ENCODE measurements at regions not wholly inside any gene's neighbourhood (a gene's known extent, or its start where the extent isn't known, plus 50 kb on each side); places are given as distances from the start of the nearest gene placed in this dataset.

DNA sequence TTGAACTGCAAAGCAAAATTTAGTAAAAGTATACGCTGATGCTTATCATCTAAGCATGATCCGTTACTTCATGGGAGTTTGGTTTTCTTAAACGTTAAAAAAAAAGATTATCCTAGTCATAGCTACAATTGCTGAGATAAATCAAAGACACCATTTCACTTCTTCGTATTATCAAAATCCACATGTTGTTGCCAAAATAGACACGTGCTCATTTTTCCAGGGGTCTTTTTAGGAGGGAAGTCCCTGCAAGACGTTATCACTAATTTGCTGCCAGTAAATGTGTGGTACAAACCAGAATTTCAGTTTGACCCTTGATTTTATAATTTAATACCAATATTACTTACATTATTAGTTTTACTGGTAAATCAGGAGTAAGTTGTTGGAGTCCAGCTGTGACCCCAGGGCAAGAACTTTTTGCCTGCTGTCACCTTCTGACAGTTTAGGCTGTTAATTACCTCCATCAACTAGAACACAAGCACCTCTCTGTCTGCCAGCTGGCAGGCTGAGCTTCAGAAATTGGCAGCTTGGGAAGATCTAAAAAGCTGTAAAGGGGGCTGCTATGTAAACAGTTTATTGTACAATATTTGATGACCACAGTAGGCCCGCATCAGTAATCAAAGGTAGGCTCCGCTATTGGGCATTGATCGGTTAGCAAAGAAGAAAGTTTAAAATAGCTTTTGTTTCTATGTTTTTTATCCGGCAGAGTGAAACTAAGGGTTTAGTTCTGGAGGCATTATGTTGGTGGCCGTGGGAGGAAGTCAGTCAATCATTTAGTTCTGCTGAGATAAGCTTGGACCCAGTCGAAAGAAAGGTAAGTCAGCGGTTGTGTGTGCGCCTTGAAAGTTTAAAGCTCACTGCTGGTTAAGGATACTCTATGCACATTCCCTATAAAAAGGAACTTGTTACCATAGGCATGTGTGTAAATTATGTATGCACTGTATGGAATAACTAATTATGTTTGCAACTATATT lies 196.4 kb downstream of the FBXO8 start:
- H3K9me3 ChIP-seq (ENCODE audit: control insufficient read depth, insufficient read depth, low read length), result no peaks in the 10 kb centered on the region
- no peaks in the 10 kb centered on the region for H3K36me3 ChIP-seq (ENCODE audit: control insufficient read depth, insufficient read depth, low read length)
- no peaks in the 10 kb centered on the region for H3K27me3 ChIP-seq (ENCODE audit: control insufficient read depth, insufficient read depth, low read length)
- no peak overlapping the region for H3K4me3 ChIP-seq (ENCODE audit: low read depth, low read length)
- no peak overlapping the region for H3K27ac ChIP-seq (ENCODE audit: low read depth, low read length)
- H3K4me1 ChIP-seq (ENCODE audit: control insufficient read depth, insufficient read depth, low read length), result no peaks in the 10 kb centered on the region
- 30% methylated on average over 5 of the region's 14 CpGs for WGBS (ENCODE audit: insufficient coverage)
- DNase-seq (ENCODE audit: low read depth in 4 of 6, low spot score in 6 of 6), result peak in 4 of 6 donors; percentile 5 to 70 (median 36)

DNA sequence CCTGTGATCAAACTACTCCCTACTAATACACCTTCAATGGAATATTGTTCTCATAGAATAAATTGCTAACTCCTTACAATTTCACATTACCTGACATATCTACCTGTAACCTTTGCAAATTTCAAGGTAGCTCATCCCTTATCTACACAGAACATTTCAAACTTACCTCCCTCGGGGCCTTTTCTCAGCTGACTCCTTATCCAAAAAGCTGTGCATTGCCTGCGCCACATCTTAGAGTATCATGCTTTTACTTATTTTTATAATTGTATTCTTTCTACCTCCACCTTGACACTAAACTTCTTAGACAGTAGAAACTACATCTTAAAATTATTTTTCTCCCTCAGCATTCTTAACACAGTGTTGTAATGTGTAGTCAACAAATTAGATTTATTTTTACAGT lies 198.5 kb downstream of the FBXO8 start:
- DNase-seq (ENCODE audit: low read depth in 4 of 6, low spot score in 6 of 6), result no peak
- no peaks in the 10 kb centered on the region for H3K9me3 ChIP-seq (ENCODE audit: control insufficient read depth, insufficient read depth, low read length)
- H3K4me1 ChIP-seq (ENCODE audit: control insufficient read depth, insufficient read depth, low read length), result no peaks in the 10 kb centered on the region
- no peaks in the 10 kb centered on the region for H3K36me3 ChIP-seq (ENCODE audit: control insufficient read depth, insufficient read depth, low read length)
- H3K27ac ChIP-seq (ENCODE audit: low read depth, low read length), result no peak overlapping the region
- no peaks in the 10 kb centered on the region for H3K27me3 ChIP-seq (ENCODE audit: control insufficient read depth, insufficient read depth, low read length)
- no CpG with 5 or more reads among the region's 2 CpGs for whole genome bisulfite sequencing (ENCODE audit: insufficient coverage)
- H3K4me3 ChIP-seq (ENCODE audit: low read depth, low read length), result no peak overlapping the region

DNA sequence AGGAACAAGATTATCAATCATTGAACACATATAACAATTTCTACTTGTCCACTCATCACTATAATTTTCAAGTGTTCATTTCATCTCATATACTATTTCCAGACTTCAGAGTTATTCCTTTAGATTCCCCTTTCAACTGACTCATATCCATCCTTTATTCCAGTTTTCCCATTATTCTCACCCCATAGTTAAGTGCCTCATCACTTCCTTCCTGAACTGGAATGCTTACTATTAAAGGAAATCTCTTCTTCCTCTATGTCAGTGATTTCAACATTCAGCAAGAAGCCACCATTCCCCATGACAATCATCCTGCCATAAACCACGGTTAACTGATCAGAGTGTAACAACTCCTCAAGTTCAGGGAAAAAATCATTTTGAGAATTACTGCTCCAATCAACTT lies 198.9 kb downstream of the FBXO8 start:
- DNase-seq (ENCODE audit: low read depth in 4 of 6, low spot score in 6 of 6), result no peak
- H3K36me3 ChIP-seq (ENCODE audit: control insufficient read depth, insufficient read depth, low read length), result no peaks in the 10 kb centered on the region
- no peak overlapping the region for H3K27ac ChIP-seq (ENCODE audit: low read depth, low read length)
- no CpG with 5 or more reads among the region's 1 CpG for WGBS (ENCODE audit: insufficient coverage)
- H3K27me3 ChIP-seq (ENCODE audit: control insufficient read depth, insufficient read depth, low read length), result no peaks in the 10 kb centered on the region
- H3K4me1 ChIP-seq (ENCODE audit: control insufficient read depth, insufficient read depth, low read length), result no peaks in the 10 kb centered on the region
- no peaks in the 10 kb centered on the region for H3K9me3 ChIP-seq (ENCODE audit: control insufficient read depth, insufficient read depth, low read length)
- no peak overlapping the region for H3K4me3 ChIP-seq (ENCODE audit: low read depth, low read length)

DNA sequence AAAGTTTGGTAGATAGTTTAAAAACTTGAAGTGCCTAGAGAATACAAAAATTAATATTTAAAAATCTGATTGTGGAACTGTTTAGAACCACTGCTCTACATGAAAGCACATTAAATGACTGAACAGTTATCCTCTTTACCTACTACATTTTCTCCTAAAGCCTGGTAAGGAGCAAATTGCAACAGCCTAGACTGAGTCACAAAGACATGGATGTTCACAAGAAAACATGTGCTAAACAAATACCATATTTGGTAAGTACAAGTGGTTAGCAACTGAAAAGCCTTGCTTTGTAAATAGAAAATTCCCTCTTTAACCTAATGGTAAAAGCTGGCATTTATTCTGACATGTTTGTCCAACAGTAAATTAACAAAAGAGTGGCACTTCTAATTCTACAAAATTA lies 203.1 kb downstream of the FBXO8 start:
- Histone ChIP-seq H3K4me1 (ENCODE audit: control insufficient read depth, insufficient read depth, low read length) (no peaks in the 10 kb centered on the region), H3K27ac (ENCODE audit: low read depth, low read length) (no peak overlapping the region), H3K4me3 (ENCODE audit: low read depth, low read length) (no peak overlapping the region), H3K36me3 (ENCODE audit: control insufficient read depth, insufficient read depth, low read length) (no peaks in the 10 kb centered on the region), H3K9me3 (ENCODE audit: control insufficient read depth, insufficient read depth, low read length) (no peaks in the 10 kb centered on the region), H3K27me3 (ENCODE audit: control insufficient read depth, insufficient read depth, low read length) (no peaks in the 10 kb centered on the region)
- no peak for DNase-seq (ENCODE audit: low read depth in 4 of 6, low spot score in 6 of 6)

DNA sequence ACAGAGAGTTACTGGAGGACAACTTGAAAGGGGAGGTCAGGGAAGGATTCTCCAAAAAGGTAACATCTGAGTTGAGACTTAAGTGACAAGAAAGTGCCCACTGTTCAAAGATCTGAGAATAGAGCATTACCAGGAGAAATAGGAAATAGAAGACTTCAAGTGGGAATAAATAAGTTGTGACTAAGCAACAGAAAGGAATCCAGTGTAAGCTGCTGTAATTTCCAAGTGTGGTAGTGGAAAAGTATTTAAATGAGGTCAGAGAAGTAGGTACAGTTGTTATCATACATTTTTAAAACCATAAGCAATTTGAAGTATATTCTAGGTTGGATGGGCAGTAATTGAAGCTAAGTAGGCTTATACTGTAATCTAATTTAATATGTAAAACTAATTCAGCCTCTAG lies 211.9 kb downstream of the FBXO8 start:
- no peak for DNase-seq (ENCODE audit: low read depth in 4 of 6, low spot score in 6 of 6)
- no peak overlapping the region for H3K4me3 ChIP-seq (ENCODE audit: low read depth, low read length)
- H3K27ac ChIP-seq (ENCODE audit: low read depth, low read length), result no peak overlapping the region
- no peaks in the 10 kb centered on the region for H3K9me3 ChIP-seq (ENCODE audit: control insufficient read depth, insufficient read depth, low read length)
- no peaks in the 10 kb centered on the region for H3K27me3 ChIP-seq (ENCODE audit: control insufficient read depth, insufficient read depth, low read length)
- no peaks in the 10 kb centered on the region for H3K4me1 ChIP-seq (ENCODE audit: control insufficient read depth, insufficient read depth, low read length)
- H3K36me3 ChIP-seq (ENCODE audit: control insufficient read depth, insufficient read depth, low read length), result no peaks in the 10 kb centered on the region

DNA sequence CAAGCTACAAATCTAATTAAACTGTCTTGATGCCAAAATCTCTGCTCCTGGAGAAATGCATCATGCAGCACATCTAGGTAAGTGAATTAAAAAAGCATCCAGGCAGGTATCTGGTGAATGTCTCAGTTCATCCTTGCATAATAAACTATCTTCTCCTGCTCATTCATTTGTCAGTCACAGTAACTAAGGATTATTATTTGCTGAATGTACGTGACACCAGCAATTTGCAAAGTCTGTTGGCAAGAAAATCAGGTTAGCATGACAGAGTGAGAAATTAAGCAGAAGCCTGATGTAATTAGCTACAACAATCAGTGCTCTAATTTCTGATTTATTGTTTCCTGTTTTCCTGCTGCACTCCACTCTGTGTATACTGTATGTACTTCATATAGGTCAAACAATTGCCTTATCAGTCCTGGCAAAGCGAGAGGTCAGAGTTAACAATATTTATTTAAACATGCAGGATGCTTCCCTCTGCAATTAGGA lies 213.6 kb downstream of the FBXO8 start:
- H3K36me3 ChIP-seq (ENCODE audit: control insufficient read depth, insufficient read depth, low read length), result no peaks in the 10 kb centered on the region
- DNase-seq (ENCODE audit: low read depth in 4 of 6, low spot score in 6 of 6), result peak in 2 of 6 donors; percentile 24 to 35
- WGBS (ENCODE audit: insufficient coverage), result 40% methylated on average over 1 of the region's 2 CpGs
- no peaks in the 10 kb centered on the region for H3K27me3 ChIP-seq (ENCODE audit: control insufficient read depth, insufficient read depth, low read length)
- H3K27ac ChIP-seq (ENCODE audit: low read depth, low read length), result no peak overlapping the region
- no peaks in the 10 kb centered on the region for H3K9me3 ChIP-seq (ENCODE audit: control insufficient read depth, insufficient read depth, low read length)
- no peaks in the 10 kb centered on the region for H3K4me1 ChIP-seq (ENCODE audit: control insufficient read depth, insufficient read depth, low read length)
- no peak overlapping the region for H3K4me3 ChIP-seq (ENCODE audit: low read depth, low read length)

DNA sequence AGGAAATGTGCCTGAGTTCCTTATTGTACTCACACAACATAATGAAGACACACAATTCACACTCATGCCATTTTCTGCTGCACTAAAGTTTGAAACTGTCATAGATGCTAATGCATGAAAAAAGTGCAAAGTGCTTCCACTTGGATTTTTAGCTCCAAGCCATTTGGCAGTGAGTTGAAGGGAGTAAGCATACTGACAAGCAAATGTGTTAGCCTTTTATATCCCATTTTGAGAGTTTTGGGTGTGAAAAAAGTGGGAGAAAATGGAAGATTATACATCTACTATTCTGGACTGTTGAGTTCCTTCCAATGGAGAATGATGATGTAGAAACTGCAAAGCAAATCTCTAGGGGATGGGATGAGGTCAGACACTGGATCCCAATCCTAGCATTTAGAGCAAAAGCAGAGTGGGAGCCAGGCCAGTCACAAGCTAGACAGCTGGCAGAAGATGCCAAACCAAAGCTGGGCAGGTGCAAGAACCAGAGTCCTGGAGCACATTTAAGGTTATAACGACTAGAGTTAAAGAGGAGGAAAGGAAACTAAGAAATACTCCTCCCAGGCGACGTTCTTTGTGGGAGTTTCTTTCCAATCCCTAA lies 216.8 kb downstream of the FBXO8 start:
- Histone ChIP-seq H3K36me3 (ENCODE audit: control insufficient read depth, insufficient read depth, low read length) (no peaks in the 10 kb centered on the region), H3K9me3 (ENCODE audit: control insufficient read depth, insufficient read depth, low read length) (no peaks in the 10 kb centered on the region), H3K4me1 (ENCODE audit: control insufficient read depth, insufficient read depth, low read length) (no peaks in the 10 kb centered on the region), H3K4me3 (ENCODE audit: low read depth, low read length) (no peak overlapping the region), H3K27me3 (ENCODE audit: control insufficient read depth, insufficient read depth, low read length) (no peaks in the 10 kb centered on the region), H3K27ac (ENCODE audit: low read depth, low read length) (no peak overlapping the region)
- DNase-seq (ENCODE audit: low read depth in 4 of 6, low spot score in 6 of 6), result peak in 1 of 6 donors; percentile 54
- WGBS (ENCODE audit: insufficient coverage), result no CpG with 5 or more reads among the region's 3 CpGs

DNA sequence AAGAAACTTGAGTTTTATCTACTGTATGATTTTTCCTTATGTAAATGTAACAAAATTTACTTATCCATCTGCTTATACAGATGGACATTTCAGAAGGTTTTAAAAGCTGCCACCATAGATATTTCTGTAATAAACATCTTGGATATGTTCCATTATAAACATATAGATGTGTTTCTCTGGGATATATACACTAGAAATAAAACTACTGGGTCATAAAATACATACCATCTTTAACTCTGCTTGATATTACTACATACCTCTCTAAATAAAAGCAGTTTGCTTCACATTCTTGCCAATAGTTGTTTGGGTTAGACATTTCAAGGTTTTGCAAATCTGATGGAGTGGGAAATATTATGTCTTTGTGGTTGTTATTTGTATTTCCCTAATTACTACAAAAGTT lies 220.6 kb downstream of the FBXO8 start:
- H3K27me3 ChIP-seq (ENCODE audit: control insufficient read depth, insufficient read depth, low read length), result no peaks in the 10 kb centered on the region
- H3K36me3 ChIP-seq (ENCODE audit: control insufficient read depth, insufficient read depth, low read length), result no peaks in the 10 kb centered on the region
- no peaks in the 10 kb centered on the region for H3K4me1 ChIP-seq (ENCODE audit: control insufficient read depth, insufficient read depth, low read length)
- DNase-seq (ENCODE audit: low read depth in 4 of 6, low spot score in 6 of 6), result peak in 1 of 6 donors; percentile 24
- no peak overlapping the region for H3K4me3 ChIP-seq (ENCODE audit: low read depth, low read length)
- H3K9me3 ChIP-seq (ENCODE audit: control insufficient read depth, insufficient read depth, low read length), result no peaks in the 10 kb centered on the region
- H3K27ac ChIP-seq (ENCODE audit: low read depth, low read length), result no peak overlapping the region

DNA sequence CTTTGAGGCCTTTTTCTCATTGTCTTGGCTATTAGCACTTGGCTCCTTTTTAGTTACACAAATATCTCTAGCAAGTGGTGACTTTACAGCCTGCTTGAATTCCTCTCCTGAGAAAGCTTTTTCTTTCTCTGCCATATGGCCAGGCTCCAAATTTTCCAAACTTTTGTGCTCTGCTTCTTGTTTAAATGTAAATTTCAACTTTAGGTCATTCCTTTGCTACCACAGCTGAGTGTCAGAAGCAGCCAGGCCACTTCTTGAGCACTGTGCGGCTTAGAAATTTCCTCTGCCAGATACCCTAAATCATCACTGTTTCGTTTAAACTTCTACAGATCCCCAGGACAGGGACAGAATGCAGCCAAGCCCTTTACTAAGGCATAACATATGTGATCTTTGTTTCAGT lies 222.4 kb downstream of the FBXO8 start:
- WGBS (ENCODE audit: insufficient coverage), result 44% methylated on average over 2 of the region's 2 CpGs
- no peak for DNase-seq (ENCODE audit: low read depth in 4 of 6, low spot score in 6 of 6)
- no peaks in the 10 kb centered on the region for H3K36me3 ChIP-seq (ENCODE audit: control insufficient read depth, insufficient read depth, low read length)
- no peaks in the 10 kb centered on the region for H3K27me3 ChIP-seq (ENCODE audit: control insufficient read depth, insufficient read depth, low read length)
- no peaks in the 10 kb centered on the region for H3K4me1 ChIP-seq (ENCODE audit: control insufficient read depth, insufficient read depth, low read length)
- no peak overlapping the region for H3K27ac ChIP-seq (ENCODE audit: low read depth, low read length)
- no peaks in the 10 kb centered on the region for H3K9me3 ChIP-seq (ENCODE audit: control insufficient read depth, insufficient read depth, low read length)
- H3K4me3 ChIP-seq (ENCODE audit: low read depth, low read length), result no peak overlapping the region

DNA sequence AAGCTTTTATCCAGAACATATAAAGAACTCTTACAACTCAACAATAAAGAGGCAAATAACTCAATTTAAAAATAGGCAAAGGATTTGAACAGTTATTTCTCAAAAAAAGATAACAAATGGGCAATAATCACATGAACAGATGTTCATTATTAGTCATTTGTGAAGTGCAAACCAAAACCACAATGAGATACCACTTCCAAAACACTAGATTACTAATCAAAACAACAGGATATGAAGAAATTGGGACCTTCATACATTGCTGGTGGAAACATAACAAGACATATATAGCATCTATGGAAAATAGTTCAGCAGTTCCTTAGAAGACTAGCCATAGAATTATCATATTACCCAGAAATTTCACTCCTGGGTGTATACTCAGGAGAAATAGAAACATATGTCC lies 224.6 kb downstream of the FBXO8 start:
- Histone ChIP-seq H3K27ac (ENCODE audit: low read depth, low read length) (no peak overlapping the region), H3K36me3 (ENCODE audit: control insufficient read depth, insufficient read depth, low read length) (no peaks in the 10 kb centered on the region), H3K4me3 (ENCODE audit: low read depth, low read length) (no peak overlapping the region), H3K4me1 (ENCODE audit: control insufficient read depth, insufficient read depth, low read length) (no peaks in the 10 kb centered on the region), H3K27me3 (ENCODE audit: control insufficient read depth, insufficient read depth, low read length) (no peaks in the 10 kb centered on the region), H3K9me3 (ENCODE audit: control insufficient read depth, insufficient read depth, low read length) (peaks cover 3% of the 10 kb centered on the region)
- no peak for DNase-seq (ENCODE audit: low read depth in 4 of 6, low spot score in 6 of 6)
